A673 (cell line): ENCODE measurements at regions not wholly inside any gene's neighbourhood (a gene's known extent, or its start where the extent isn't known, plus 50 kb on each side); places are given as distances from the start of the nearest gene placed in this dataset.

Experiments used
- BruUV-seq: library from RNA; stranded (reverse); fragments of 400-500 nt; replicated peaks from 2 replicates; lab custom pipeline; 2021; lab: Mats Ljungman, UMichigan
- CTCF ChIA-PET: fragments of 300-600 bp; sonication (Branson Sonifier 250); formaldehyde crosslinking; loops from one replicate; lab custom pipeline; 2022; ENCODE audit warnings: antibody characterized with exemption; lab: Charles Lee
- POLR2A ChIA-PET: fragments of 300-600 bp; sonication (Branson Sonifier 250); formaldehyde crosslinking; loops from one replicate; lab custom pipeline; 2022; ENCODE audit warnings: antibody characterized with exemption; ENCODE audit not compliant: low non-redundant PET; lab: Charles Lee
- DNase-seq: peaks from one replicate; pipeline ENCODE4 v3.0.0-alpha.2; 2015; ENCODE audit warnings: low spot score
- H3K27ac ChIP-seq: fragments of 200-600 bp; sonication (generic); 2 replicates; pipeline ENCODE4 v1.5.1; 2016; ENCODE audit warnings: mixed run types, low read depth, mild to moderate bottlenecking, mixed read lengths, antibody characterized with exemption, low read length; ENCODE audit not compliant: poor library complexity, severe bottlenecking
- H3K27me3 ChIP-seq: fragments of 200-600 bp; sonication (generic); replicated peaks from 2 replicates; pipeline ENCODE4 v1.6.1; 2017; ENCODE audit warnings: mixed run types, low read depth, mild to moderate bottlenecking, mixed read lengths, antibody characterized with exemption, low read length; ENCODE audit not compliant: insufficient read depth, poor library complexity
- H3K36me3 ChIP-seq: fragments of 200-600 bp; sonication (generic); 2 replicates; pipeline ENCODE4 v1.6.1; 2016; ENCODE audit warnings: mixed run types, mild to moderate bottlenecking, mixed read lengths, antibody characterized with exemption, low read length; ENCODE audit not compliant: insufficient read depth, poor library complexity, severe bottlenecking
- H3K4me1 ChIP-seq: fragments of 200-600 bp; sonication (generic); 2 replicates; pipeline ENCODE4 v1.6.1; 2017; ENCODE audit warnings: mixed run types, mild to moderate bottlenecking, mixed read lengths, antibody characterized with exemption, low read length; ENCODE audit not compliant: insufficient read depth, poor library complexity, severe bottlenecking
- H3K4me3 ChIP-seq: fragments of 200-600 bp; sonication (generic); 2 replicates; pipeline ENCODE4 v1.5.1; 2016; ENCODE audit warnings: low read depth, mixed run types, mild to moderate bottlenecking, mixed read lengths, low read length; ENCODE audit not compliant: poor library complexity, severe bottlenecking
- H3K9me3 ChIP-seq: fragments of 200-600 bp; sonication (generic); 2 replicates; pipeline ENCODE4 v1.6.1; 2016; ENCODE audit warnings: mixed run types, low read depth, mild to moderate bottlenecking, mixed read lengths, antibody characterized with exemption, low read length; ENCODE audit not compliant: poor library complexity, severe bottlenecking
- CTCF ChIP-seq: fragments of 300-800, 200-600 bp; sonication (generic); conservative IDR thresholded peaks from 2 replicates; pipeline ENCODE4 v1.5.1; 2017; ENCODE audit warnings: low read depth, mild to moderate bottlenecking, antibody characterized with exemption, low read length, moderate library complexity, mixed read lengths
- EZH2 ChIP-seq: fragments of 200-600 bp; sonication (generic); IDR thresholded peaks from 2 replicates; pipeline ENCODE4 v1.6.1; 2017; ENCODE audit warnings: borderline replicate concordance, low read depth, mild to moderate bottlenecking, mixed read lengths, antibody characterized with exemption, low read length; ENCODE audit not compliant: poor library complexity, severe bottlenecking
- intact Hi-C: fragments of 100-400 bp; cut with micrococcal nuclease; formaldehyde crosslinking; loops from one replicate; pipeline ENCODE4 v1.10.0; 2022; ENCODE audit not compliant: unreplicated experiment

GRCh38 chr1:188594542-188595235 lies 1765.9 kb downstream of the PLA2G4A start:
- H3K9me3 ChIP-seq = no peaks in the 10 kb centered on the region
- CTCF ChIA-PET = interaction anchor here (0.7 kb wide), 1 partner anchor 29 kb away, joined by 4 read pairs; no protein-coding TSS in a partner anchor
- POLR2A ChIA-PET = no interaction called here
- DNase-seq = no peak
- no peak overlapping the region for H3K4me3 ChIP-seq
- H3K27ac ChIP-seq = no peak overlapping the region
- no TSS peak for BruUV-seq
- intact Hi-C loops = no loop called here
- peaks cover 2% of the 10 kb centered on the region for H3K4me1 ChIP-seq
- TF ChIP-seq EZH2 = no peak
- TF ChIP-seq CTCF = 0 out of 2 replicates have a peak, but pooled peaks have one; percentile 23
- H3K27me3 ChIP-seq = no peaks in the 10 kb centered on the region
- no peaks in the 10 kb centered on the region for H3K36me3 ChIP-seq

- intact Hi-C loops = no loop called here
- Histone ChIP-seq H3K27me3 (no peaks in the 10 kb centered on the region), H3K4me1 (no peaks in the 10 kb centered on the region), H3K27ac (no peak overlapping the region), H3K9me3 (no peaks in the 10 kb centered on the region), H3K4me3 (no peak overlapping the region), H3K36me3 (no peaks in the 10 kb centered on the region)
- DNase-seq = peak; percentile 9
- no TSS peak for BruUV-seq
- CTCF ChIA-PET = no interaction called here
- no peak for TF ChIP-seq CTCF
- no peak for TF ChIP-seq EZH2
- POLR2A ChIA-PET = no interaction called here
Observed at GRCh38 chr1:188599313-188599712, 1770.6 kb downstream of the PLA2G4A start.

- no peak overlapping the region for H3K27ac ChIP-seq
- no peak for TF ChIP-seq EZH2
- no peak for TF ChIP-seq CTCF
- H3K4me3 ChIP-seq = no peak overlapping the region
- ChIA-PET POLR2A (no interaction called here), CTCF (no interaction called here)
- H3K4me1 ChIP-seq = no peaks in the 10 kb centered on the region
- BruUV-seq = no TSS peak
- intact Hi-C loops = no loop called here
- no peaks in the 10 kb centered on the region for H3K36me3 ChIP-seq
- DNase-seq = no peak
- peaks cover 7% of the 10 kb centered on the region for H3K9me3 ChIP-seq
- no peaks in the 10 kb centered on the region for H3K27me3 ChIP-seq
Observed at GRCh38 chr1:188611432-188611831, 1782.7 kb downstream of the PLA2G4A start.
